ENCODE measurements at regions not wholly inside any gene's neighbourhood (a gene's known extent, or its start where the extent isn't known, plus 50 kb on each side); places are given as distances from the start of the nearest gene placed in this dataset.

- DNase-seq, result no peak
These were observed 1163.5 kb downstream of the ARAP2 start for GRCh38 chr4:35080799-35081198.

GRCh38 chr4:35087218-35087617, 1157.1 kb downstream of the ARAP2 start:
- no peak for DNase-seq

GRCh38 chr4:35100932-35101331, 1143.4 kb downstream of the ARAP2 start:
- DNase-seq, result no peak

GRCh38 chr4:35102066-35102465, 1142.2 kb downstream of the ARAP2 start:
- peak; percentile 89 for DNase-seq

- DNase-seq, result no peak
These were observed 1138.8 kb downstream of the ARAP2 start for GRCh38 chr4:35105486-35105885.

- no peak for DNase-seq
These were observed 1138.1 kb downstream of the ARAP2 start for GRCh38 chr4:35106091-35106734.

- DNase-seq, result no peak
These were observed 1120.2 kb downstream of the ARAP2 start for GRCh38 chr4:35124106-35124505.

GRCh38 chr4:35125995-35126712, 1118.2 kb downstream of the ARAP2 start:
- no peak for DNase-seq

GRCh38 chr4:35138449-35138848, 1105.9 kb downstream of the ARAP2 start:
- no peak for DNase-seq

GRCh38 chr4:35147761-35148160, 1096.6 kb downstream of the ARAP2 start:
- DNase-seq, result no peak

GRCh38 chr4:35151816-35152572, 1092.3 kb downstream of the ARAP2 start:
- no peak for DNase-seq

- peak; percentile 70 for DNase-seq
These were observed 1081.1 kb downstream of the ARAP2 start for GRCh38 chr4:35163168-35163567.

- DNase-seq, result no peak
These were observed 1080.3 kb downstream of the ARAP2 start for GRCh38 chr4:35164063-35164462.

- no peak for DNase-seq
These were observed 1077.8 kb downstream of the ARAP2 start for GRCh38 chr4:35166466-35166865.

- DNase-seq, result no peak
These were observed 1076.9 kb downstream of the ARAP2 start for GRCh38 chr4:35167385-35167784.

GRCh38 chr4:35175487-35175886, 1068.8 kb downstream of the ARAP2 start:
- no peak for DNase-seq

- peak; percentile 45 for DNase-seq
These were observed 1068.4 kb downstream of the ARAP2 start for GRCh38 chr4:35175894-35176293.

GRCh38 chr4:35182451-35182850, 1061.9 kb downstream of the ARAP2 start:
- DNase-seq, result no peak

GRCh38 chr4:35189988-35190613, 1054.2 kb downstream of the ARAP2 start:
- DNase-seq, result no peak

- DNase-seq, result no peak
These were observed 1042.9 kb downstream of the ARAP2 start for GRCh38 chr4:35201403-35201802.

GRCh38 chr4:35216636-35217035, 1027.7 kb downstream of the ARAP2 start:
- no peak for DNase-seq

- no peak for DNase-seq
These were observed 1027.0 kb downstream of the ARAP2 start for GRCh38 chr4:35217331-35217730.

GRCh38 chr4:35228313-35228712, 1016.0 kb downstream of the ARAP2 start:
- DNase-seq, result peak; percentile 17

Measured in eye (tissue), 1 donor.